Mesenchymal stem cell (in vitro differentiated cells and primary cell): ENCODE measurements at regions not wholly inside any gene's neighbourhood (a gene's known extent, or its start where the extent isn't known, plus 50 kb on each side); places are given as distances from the start of the nearest gene placed in this dataset.

Experiments
- DNase-seq: peaks from one replicate; pipeline ENCODE4 v3.0.0-alpha.2; 2013
- H2AFZ ChIP-seq: one replicate; pipeline ENCODE4 v1.6.1; 2013; ENCODE audit warnings: low read depth, mild to moderate bottlenecking, control low read depth, inconsistent platforms, low read length, moderate library complexity
- H2AK5ac ChIP-seq: 2 replicates; pipeline ENCODE4 v1.6.1; 2013; ENCODE audit warnings: low read length, moderate library complexity, mild to moderate bottlenecking, inconsistent platforms; ENCODE audit not compliant: severe bottlenecking
- H2BK120ac ChIP-seq: one replicate; pipeline ENCODE4 v1.6.1; 2013; ENCODE audit warnings: low read depth, mild to moderate bottlenecking, inconsistent platforms, low read length, moderate library complexity
- H2BK12ac ChIP-seq, 2 experiments: one replicate each; pipeline ENCODE4 v1.6.1; 2013; ENCODE audit warnings: inconsistent platforms in 2 of 2, low read length in 2 of 2, mild to moderate bottlenecking in 2 of 2, moderate library complexity in 2 of 2, control low read depth in 1 of 2
- H2BK15ac ChIP-seq: one replicate; pipeline ENCODE4 v1.6.1; 2013; ENCODE audit warnings: mild to moderate bottlenecking, low read depth, inconsistent platforms; ENCODE audit not compliant: poor library complexity, severe bottlenecking
- H2BK5ac ChIP-seq: 2 replicates; pipeline ENCODE4 v1.6.1; 2013; ENCODE audit warnings: low read depth, mild to moderate bottlenecking, low read length, control low read depth, inconsistent platforms; ENCODE audit not compliant: poor library complexity, severe bottlenecking
- H3K14ac ChIP-seq, 2 experiments: one replicate each; pipeline ENCODE4 v1.6.1; 2013; ENCODE audit warnings: inconsistent platforms in 2 of 2, low read length in 2 of 2, control low read depth in 1 of 2, mild to moderate bottlenecking in 1 of 2, moderate library complexity in 1 of 2
- H3K18ac ChIP-seq, 2 experiments: one replicate each; pipeline ENCODE4 v1.6.1; 2013; ENCODE audit warnings: inconsistent platforms in 2 of 2, low read length in 2 of 2, control low read depth in 1 of 2, low read depth in 1 of 2, mild to moderate bottlenecking in 1 of 2
- H3K23ac ChIP-seq, 2 experiments: one replicate each; pipeline ENCODE4 v1.6.1; 2013; ENCODE audit warnings: inconsistent platforms in 2 of 2, low read length in 2 of 2, mild to moderate bottlenecking in 2 of 2, moderate library complexity in 2 of 2, control low read depth in 1 of 2
- H3K27ac ChIP-seq: 2 replicates; pipeline ENCODE4 v1.5.1; 2013; ENCODE audit warnings: mild to moderate bottlenecking, moderate library complexity, low read length, control low read depth, inconsistent platforms; ENCODE audit not compliant: poor library complexity, severe bottlenecking
- H3K27me3 ChIP-seq, 2 experiments: 2 replicates each; pipeline versions ENCODE4 v1.6.1 to v1.7.0; 2013; ENCODE audit warnings: low read length in 2 of 2, mild to moderate bottlenecking in 2 of 2, moderate library complexity in 2 of 2, control low read depth in 1 of 2, inconsistent platforms in 1 of 2; ENCODE audit not compliant: control insufficient read depth in 1 of 2, insufficient read depth in 1 of 2
- H3K36me3 ChIP-seq, 2 experiments: 2 replicates each; pipeline versions ENCODE4 v1.6.1 to v1.7.0; 2013; ENCODE audit warnings: low read length in 2 of 2, control low read depth in 1 of 2, inconsistent platforms in 1 of 2, low read depth in 1 of 2, mild to moderate bottlenecking in 1 of 2; ENCODE audit not compliant: insufficient read depth in 2 of 2, control insufficient read depth in 1 of 2
- H3K4ac ChIP-seq, 2 experiments: one replicate each; pipeline ENCODE4 v1.6.1; 2013; ENCODE audit warnings: inconsistent platforms in 2 of 2, low read length in 2 of 2, mild to moderate bottlenecking in 2 of 2, moderate library complexity in 2 of 2, control low read depth in 1 of 2, low read depth in 1 of 2
- H3K4me1 ChIP-seq: 2 replicates; pipeline ENCODE4 v1.6.1; 2013; ENCODE audit warnings: low read depth, low read length, control low read depth; ENCODE audit not compliant: control insufficient read depth, insufficient read depth
- H3K4me2 ChIP-seq: 2 replicates; pipeline ENCODE4 v1.6.1; 2013; ENCODE audit warnings: low read length, mild to moderate bottlenecking, inconsistent platforms; ENCODE audit not compliant: poor library complexity, severe bottlenecking
- H3K4me3 ChIP-seq, 2 experiments: 2 replicates each; pipeline versions ENCODE4 v1.5.1 to v1.7.0; 2013; ENCODE audit warnings: low read length in 2 of 2, mild to moderate bottlenecking in 2 of 2, control low read depth in 1 of 2, low read depth in 1 of 2; ENCODE audit not compliant: insufficient read depth in 1 of 2
- H3K79me1 ChIP-seq: replicated peaks from 2 replicates; pipeline ENCODE4 v1.6.1; 2013; ENCODE audit warnings: mild to moderate bottlenecking, control low read depth, low read length, inconsistent platforms; ENCODE audit not compliant: poor library complexity, severe bottlenecking
- H3K9ac ChIP-seq: 2 replicates; pipeline ENCODE4 v1.7.0; 2013; ENCODE audit warnings: mild to moderate bottlenecking, low read length, moderate library complexity
- H3K9me3 ChIP-seq: 2 replicates; pipeline ENCODE4 v1.7.0; 2013; ENCODE audit warnings: mild to moderate bottlenecking, low read length; ENCODE audit not compliant: control insufficient read depth
- H4K8ac ChIP-seq: one replicate; pipeline ENCODE4 v1.6.1; 2013; ENCODE audit warnings: inconsistent platforms, mild to moderate bottlenecking, low read length, moderate library complexity
- H4K91ac ChIP-seq: one replicate; pipeline ENCODE4 v1.6.1; 2013; ENCODE audit warnings: mild to moderate bottlenecking, low read length, inconsistent platforms
- WGBS: methylation state at CpG from one replicate; pipeline ENCODE4 v1.1.7; 2013; ENCODE audit warnings: mixed read lengths; 5-methylcytosine and 5-hydroxymethylcytosine counted together

DNA sequence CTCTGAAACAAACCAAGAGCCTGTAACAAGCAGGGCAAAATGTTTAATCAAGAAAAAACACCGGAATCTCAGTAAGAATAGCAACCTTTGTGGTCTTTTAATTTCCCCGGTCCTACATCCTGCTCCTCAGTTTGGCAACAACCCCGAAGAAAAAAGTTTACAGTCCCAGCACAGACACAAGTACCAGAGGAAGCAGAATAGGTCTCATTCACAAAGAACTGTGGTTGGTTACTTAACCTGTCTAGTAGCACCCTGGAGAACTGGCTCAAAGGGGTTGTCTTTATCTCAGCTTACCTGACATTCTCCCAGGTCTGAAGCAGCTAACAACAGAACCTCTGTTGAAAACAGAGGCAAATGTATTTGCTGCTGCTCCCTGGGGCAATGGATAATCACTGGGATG, 399.3 kb downstream of the AJAP1 start:
- Histone ChIP-seq H3K4ac (no peak overlapping the region), H3K23ac (no peak overlapping the region), H3K36me3 (no peaks in the 10 kb centered on the region), H2BK12ac (no peak overlapping the region), H2AK5ac (no peak overlapping the region), H3K9me3 (peaks cover 32% of the 10 kb centered on the region), H3K27me3 (no peaks in the 10 kb centered on the region), H3K4me2 (no peak overlapping the region), H3K27ac (no peak overlapping the region), H3K9ac (no peak overlapping the region), H3K79me1 (no peaks in the 10 kb centered on the region), H3K4me3 (no peak overlapping the region), H4K8ac (no peak overlapping the region), H2BK15ac (no peak overlapping the region), H3K4me1 (no peaks in the 10 kb centered on the region), H3K14ac (no peak overlapping the region), H2BK120ac (no peak overlapping the region), H3K18ac (no peak overlapping the region), H4K91ac (no peak overlapping the region), H2BK5ac (no peak overlapping the region), H2AFZ (no peak overlapping the region)
- WGBS: 33% methylated on average over 3 of the region's 3 CpGs
- no peak for DNase-seq

- no peaks in the 10 kb centered on the region for H3K36me3 ChIP-seq
- no peaks in the 10 kb centered on the region for H3K4me1 ChIP-seq
- no peak overlapping the region for H3K23ac ChIP-seq
- no peak overlapping the region for H4K8ac ChIP-seq
- H3K4me3 ChIP-seq: no peak overlapping the region
- H3K4ac ChIP-seq: no peak overlapping the region
- H4K91ac ChIP-seq: no peak overlapping the region
- H2AFZ ChIP-seq: no peak overlapping the region
- no peak overlapping the region for H2BK15ac ChIP-seq
- H3K27ac ChIP-seq: no peak overlapping the region
- no peak overlapping the region for H2BK12ac ChIP-seq
- H3K9ac ChIP-seq: no peak overlapping the region
- H3K18ac ChIP-seq: no peak overlapping the region
- DNase-seq: no peak
- H3K27me3 ChIP-seq: no peaks in the 10 kb centered on the region
- 76% methylated on average over 1 of the region's 2 CpGs for whole genome bisulfite sequencing
- no peak overlapping the region for H2AK5ac ChIP-seq
- no peak overlapping the region for H3K14ac ChIP-seq
- no peak overlapping the region for H3K4me2 ChIP-seq
- no peak overlapping the region for H2BK5ac ChIP-seq
- H2BK120ac ChIP-seq: no peak overlapping the region
- H3K79me1 ChIP-seq: no peaks in the 10 kb centered on the region
- H3K9me3 ChIP-seq: peaks cover 2% of the 10 kb centered on the region
Observed at GRCh38 chr1:5029136-5029535, 374.7 kb downstream of the AJAP1 start.

DNA sequence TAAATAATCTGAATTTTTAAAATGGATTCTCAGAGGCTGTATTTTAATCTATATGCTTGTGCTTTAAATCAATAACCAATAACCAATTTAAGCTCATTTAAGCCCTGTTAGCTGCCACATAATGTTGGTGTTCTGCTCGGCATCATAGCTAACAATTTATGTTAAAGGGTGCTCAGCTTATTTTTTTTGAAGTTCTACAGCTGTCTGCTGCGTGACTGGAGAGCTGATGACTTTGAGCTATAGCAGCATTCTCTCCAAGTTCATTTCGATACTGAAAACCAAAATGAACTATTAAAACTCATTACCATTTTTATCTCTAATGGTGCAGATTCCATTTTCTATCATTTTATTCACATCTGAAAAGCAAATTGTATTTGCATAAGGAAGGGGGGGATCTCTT, 357.8 kb downstream of the AJAP1 start:
- Histone ChIP-seq H3K4me2 (no peak overlapping the region), H2BK5ac (no peak overlapping the region), H3K23ac (no peak overlapping the region), H3K4me3 (no peak overlapping the region), H3K27ac (no peak overlapping the region), H3K4me1 (no peaks in the 10 kb centered on the region), H2BK15ac (no peak overlapping the region), H3K27me3 (no peaks in the 10 kb centered on the region), H2BK12ac (no peak overlapping the region), H3K9ac (no peak overlapping the region), H3K36me3 (no peaks in the 10 kb centered on the region), H2AK5ac (no peak overlapping the region), H3K79me1 (no peaks in the 10 kb centered on the region), H2AFZ (no peak overlapping the region), H4K91ac (no peak overlapping the region), H3K18ac (no peak overlapping the region), H3K14ac (no peak overlapping the region), H3K4ac (no peak overlapping the region), H2BK120ac (no peak overlapping the region), H4K8ac (no peak overlapping the region), H3K9me3 (no peaks in the 10 kb centered on the region)
- 62% methylated on average over 2 of the region's 3 CpGs for WGBS
- no peak for DNase-seq

GRCh38 chr1:5010656-5011055, 356.2 kb downstream of the AJAP1 start:
- H3K4me2 ChIP-seq: no peak overlapping the region
- H3K4me1 ChIP-seq: no peaks in the 10 kb centered on the region
- H3K4ac ChIP-seq: no peak overlapping the region
- H3K9me3 ChIP-seq: peaks cover 5% of the 10 kb centered on the region
- no peaks in the 10 kb centered on the region for H3K27me3 ChIP-seq
- no peaks in the 10 kb centered on the region for H3K36me3 ChIP-seq
- H3K79me1 ChIP-seq: no peaks in the 10 kb centered on the region
- no peak overlapping the region for H3K4me3 ChIP-seq
- no peak overlapping the region for H3K9ac ChIP-seq
- no peak overlapping the region for H3K27ac ChIP-seq
- no peak overlapping the region for H4K8ac ChIP-seq
- no peak overlapping the region for H2AK5ac ChIP-seq
- no peak overlapping the region for H2AFZ ChIP-seq
- H3K18ac ChIP-seq: no peak overlapping the region
- 78% methylated on average over 8 of the region's 8 CpGs for WGBS
- H4K91ac ChIP-seq: no peak overlapping the region
- H3K23ac ChIP-seq: no peak overlapping the region
- DNase-seq: no peak
- no peak overlapping the region for H2BK5ac ChIP-seq
- H2BK12ac ChIP-seq: no peak overlapping the region
- no peak overlapping the region for H3K14ac ChIP-seq
- no peak overlapping the region for H2BK15ac ChIP-seq
- no peak overlapping the region for H2BK120ac ChIP-seq
